ENCODE measurements at regions not wholly inside any gene's neighbourhood (a gene's known extent, or its start where the extent isn't known, plus 50 kb on each side); places are given as distances from the start of the nearest gene placed in this dataset.

DNA sequence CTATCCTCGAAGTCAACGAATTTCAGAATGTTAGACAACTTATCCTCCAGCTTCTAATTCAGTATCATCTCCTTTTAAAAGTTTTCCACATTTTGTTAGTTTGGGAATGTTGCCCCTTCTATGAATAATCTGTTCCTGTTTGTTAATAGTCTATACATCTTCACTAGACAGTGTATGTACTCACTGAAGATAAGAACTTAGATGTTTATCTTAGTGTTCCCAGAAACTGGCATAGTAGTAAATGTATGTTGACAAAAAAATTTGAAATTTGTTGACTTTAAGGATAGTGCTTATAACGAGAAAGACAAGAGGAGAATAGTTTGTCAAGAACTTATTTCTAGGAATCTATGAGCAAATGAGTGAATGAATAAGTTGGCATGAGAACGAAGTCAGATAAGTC is 162.0 kb upstream of the GULP1 start:
- TF ChIP-seq EZH2 (IDR thresholded peaks at IDR 0.05; ENCODE audit: insufficient read depth, poor library complexity, severe bottlenecking) (no peak), EZH2phosphoT487 (IDR thresholded peaks at IDR 0.05; ENCODE audit: insufficient read depth, low read depth) (no peak)

Data from GM23248 (cell line).